Right renal cortex interstitium (tissue), 3 donors: ENCODE measurements at regions not wholly inside any gene's neighbourhood (a gene's known extent, or its start where the extent isn't known, plus 50 kb on each side); places are given as distances from the start of the nearest gene placed in this dataset.

ENCODE experiments used
- DNase-seq, 3 donors: peaks; one replicate each; pipeline ENCODE4 v3.0.0-alpha.2; 2013; ENCODE audit warnings: low read depth in 3 of 3, low spot score in 2 of 3

DNA sequence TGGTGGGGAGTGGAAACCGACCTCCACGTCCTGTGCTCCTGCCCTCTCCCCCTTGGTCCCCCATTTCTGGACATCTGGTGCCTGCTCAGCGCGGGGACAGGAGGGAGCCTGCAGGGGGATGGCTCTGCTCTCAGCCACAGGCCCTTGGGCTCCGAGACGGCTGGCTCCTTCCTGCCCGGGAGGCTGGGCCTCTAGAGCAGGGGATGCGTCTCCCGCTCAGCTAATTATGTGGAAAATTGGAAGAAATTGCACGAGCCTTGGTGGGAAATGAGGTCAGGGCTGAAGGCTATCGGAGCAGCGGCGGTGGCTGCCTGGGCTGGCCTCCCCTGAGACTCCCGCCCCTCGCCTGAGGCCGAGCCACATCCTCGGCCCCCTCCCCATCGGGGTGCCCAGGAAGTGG lies 154.6 kb upstream of the CIBAR2 start:
- DNase-seq: no peak

DNA sequence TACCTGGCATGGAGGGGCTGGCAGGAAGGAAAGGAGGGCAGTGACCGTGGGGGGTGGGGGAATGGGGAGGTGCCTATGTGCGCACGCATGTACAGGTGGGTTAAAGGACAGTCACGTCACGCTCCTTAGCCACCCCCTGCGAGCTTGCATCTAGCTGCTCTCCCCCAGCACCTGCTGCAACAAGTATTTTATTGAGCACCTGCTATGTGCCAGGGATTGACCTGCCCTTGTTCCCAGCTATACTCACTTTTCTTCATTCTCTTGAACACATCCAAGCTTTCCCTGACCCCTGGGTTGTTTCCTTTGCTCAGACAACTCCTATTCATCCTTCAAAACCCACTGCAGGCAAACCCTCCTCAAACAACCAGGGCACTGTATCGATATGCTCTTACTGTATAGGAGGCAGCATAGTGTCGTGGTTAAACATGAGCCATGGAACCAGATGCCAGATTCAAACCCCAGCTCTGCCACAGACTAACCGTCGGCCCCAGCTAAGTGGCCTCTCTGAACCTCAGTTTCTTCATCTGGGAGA lies 155.2 kb upstream of the CIBAR2 start:
- DNase-seq: no peak

DNA sequence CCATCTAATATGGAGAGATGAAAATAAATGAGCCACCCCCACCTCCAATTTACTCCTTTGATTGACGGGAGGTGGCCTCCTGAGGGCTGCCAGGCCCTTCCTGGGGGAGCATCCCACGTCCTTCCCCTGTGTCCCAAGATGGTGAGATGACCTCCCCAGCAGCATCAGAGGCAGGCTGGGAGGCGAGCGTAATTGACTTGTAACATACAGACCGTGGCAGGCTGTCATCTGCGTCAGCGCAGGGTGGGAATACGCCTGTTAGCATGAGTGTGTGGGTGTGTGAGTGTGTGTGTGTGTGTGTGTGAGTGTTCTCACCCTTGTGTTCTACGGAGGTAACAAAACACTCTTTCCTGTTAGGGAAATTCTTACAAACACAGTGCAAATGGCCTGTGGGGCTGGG lies 156.9 kb upstream of the CIBAR2 start:
- DNase-seq: no peak

DNA sequence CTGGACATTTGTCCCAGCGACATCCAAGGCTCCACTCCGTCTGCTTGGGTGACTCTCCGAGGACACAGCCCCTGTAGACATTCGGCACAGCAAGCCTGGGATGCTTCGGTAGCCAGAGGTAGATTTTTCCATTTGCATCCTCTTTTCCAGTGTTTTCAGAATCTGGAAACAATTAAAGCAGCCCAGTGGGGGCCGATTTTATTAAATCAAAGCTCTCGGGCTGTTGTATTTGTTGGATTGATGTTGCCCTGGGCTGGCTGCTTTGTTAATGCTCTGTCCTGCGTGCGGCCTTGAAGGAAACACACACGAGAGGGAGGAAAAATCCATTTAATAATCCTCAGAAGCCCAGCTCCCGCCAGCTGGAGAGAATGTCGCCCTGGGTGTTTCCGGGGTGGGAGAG lies 158.1 kb upstream of the CIBAR2 start:
- no peak for DNase-seq

DNA sequence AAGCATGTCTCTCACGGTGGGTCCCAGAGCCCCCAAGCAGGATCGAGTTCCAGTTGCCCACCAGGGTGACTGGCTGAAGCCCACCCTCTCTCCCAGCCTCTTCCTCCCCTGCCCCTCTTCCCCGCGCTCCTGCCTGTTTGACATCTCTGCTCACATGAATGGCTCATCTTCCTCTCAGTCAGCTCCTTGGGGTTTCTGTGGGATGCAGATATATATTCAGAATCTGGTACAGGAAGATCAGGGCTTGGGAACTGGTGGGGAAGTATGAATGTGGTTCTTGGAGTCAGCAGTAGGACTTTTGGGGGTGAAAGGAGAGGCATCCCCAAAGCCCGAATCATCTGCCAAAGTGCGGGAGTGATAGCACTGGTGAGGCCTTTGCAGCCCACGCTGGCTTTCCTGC lies 158.9 kb upstream of the CIBAR2 start:
- DNase-seq: no peak

DNA sequence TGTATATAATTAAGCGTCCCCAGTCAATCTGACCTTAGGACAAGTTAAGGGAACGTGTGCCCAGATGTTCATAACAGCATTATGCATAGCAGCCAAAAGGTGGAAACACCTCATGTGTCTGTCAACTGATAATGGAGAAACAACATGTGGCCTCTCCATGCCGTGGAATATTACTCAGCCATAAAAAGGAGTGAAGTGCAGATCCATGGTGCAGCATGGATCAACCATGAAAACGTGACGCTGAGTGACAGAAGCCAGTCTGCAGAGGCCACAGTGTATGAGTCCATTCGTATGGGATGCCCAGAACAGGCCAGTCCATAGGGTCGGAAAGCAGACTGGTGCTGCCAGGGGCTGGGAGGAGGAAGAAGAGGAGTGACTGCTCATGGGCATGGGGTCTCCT lies 161.0 kb upstream of the CIBAR2 start:
- no peak for DNase-seq

DNA sequence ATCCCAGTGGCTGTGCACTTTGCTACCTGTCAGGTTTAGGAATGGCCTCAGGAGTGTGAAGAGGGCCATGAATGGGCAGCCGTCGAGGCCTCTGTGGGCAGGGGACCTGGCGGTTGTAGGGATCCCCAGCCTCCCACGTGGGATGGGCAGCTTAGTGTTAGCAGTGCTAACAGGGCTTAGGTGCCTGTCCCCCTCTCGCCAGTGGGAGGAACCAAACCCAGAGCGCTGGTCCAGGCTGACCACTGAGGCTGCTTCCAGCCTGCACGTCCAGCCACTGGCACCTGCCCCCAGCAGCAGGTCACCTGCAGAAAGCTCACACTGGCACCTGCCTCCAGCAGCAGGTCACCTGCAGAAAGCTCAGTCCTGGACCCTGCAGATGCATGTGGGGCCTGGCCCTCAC lies 162.2 kb upstream of the CIBAR2 start:
- DNase-seq: no peak

DNA sequence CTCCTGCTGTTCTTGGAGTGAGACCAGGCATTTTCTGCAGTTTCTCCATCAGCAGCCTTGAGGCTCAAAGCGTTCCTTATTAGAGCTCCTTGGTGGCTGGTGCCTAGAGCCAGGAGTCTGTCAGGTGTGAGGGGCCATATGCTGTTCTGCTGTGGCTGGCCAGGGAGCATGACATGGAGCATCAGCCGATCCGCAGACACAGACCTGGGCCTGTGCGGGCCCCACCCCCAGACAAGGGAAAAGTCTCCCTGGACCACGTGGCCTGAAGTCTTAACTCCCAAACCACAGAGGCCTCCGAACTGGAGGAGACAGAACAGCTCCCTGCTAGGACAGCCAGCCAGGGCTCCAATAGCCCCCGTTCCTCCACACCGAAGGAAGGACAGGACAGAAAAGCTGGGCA lies 162.7 kb upstream of the CIBAR2 start:
- DNase-seq: no peak

DNA sequence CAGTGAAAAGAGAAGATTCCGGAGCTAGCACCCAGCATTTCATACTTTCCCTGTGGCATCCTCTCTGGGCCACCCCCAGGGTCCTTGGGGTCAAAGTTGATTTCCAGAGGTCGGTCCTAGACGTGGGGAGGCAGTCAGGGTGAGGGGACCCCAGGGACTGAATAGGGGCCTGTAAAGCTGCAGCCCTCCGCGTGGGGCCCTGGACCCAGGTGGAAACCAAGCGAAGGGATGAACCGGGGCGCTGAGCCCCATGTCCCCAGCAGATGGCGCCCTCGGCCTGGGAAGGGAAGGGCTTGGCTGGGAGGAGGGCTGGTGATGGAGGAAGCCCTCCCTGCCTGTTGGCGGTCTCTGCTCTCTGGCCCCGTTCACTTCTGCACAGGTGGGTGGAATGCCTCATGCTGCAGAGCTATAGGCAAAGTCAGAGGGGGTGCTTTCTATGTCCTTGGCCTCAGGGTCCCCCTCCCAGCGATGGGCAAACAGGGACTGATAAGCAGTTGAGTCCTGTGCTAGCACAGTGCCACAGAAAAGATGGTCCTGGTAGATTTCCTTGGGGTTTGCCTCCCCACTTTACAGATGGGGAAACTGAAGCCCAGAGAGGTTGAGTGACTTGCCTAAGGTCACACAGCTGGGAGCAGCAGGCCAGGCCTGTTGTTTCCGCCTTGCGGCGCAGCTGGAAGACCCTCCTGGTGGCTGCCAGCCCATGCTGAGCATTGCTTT lies 163.4 kb upstream of the CIBAR2 start:
- DNase-seq: no peak

DNA sequence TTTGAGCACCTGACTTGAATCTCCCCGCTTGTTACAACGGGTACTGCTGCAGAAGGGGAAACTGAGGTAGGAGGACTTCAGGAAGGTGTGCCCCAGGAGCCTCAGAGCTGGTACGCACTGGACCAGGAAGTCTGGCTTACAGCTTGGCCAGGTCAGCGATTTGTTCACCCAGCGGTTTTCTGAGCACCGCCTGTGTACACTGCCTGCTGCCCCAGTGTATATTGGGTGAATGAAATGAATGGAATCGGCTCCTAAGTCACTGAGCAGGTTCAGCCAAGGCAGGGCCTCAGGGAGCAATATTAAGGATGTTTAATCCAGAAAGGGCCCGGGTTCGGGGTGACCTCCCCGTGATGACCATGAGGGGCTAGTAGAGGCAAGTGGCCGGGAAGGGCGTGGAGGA lies 164.0 kb upstream of the CIBAR2 start:
- DNase-seq: no peak

DNA sequence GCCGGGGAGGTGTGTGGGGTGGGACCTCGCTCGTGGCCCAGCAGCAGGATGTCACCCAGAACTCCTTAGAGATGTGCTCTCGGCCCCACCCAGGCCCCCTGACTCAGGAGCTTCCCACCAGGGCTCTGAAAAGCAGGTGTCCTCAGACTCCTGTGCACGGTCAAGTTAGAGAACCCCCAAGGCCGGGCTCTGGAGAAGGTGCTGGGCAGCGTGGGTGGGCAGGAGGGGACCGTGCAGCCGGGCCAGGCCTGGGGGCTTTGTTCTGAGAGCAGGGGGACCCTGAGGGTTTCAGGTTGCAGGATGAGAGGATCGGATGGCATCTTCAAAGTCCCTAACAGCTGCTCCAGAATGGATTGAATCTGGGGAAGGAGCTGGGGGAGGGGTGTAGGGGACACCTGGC lies 164.4 kb upstream of the CIBAR2 start:
- DNase-seq: no peak

DNA sequence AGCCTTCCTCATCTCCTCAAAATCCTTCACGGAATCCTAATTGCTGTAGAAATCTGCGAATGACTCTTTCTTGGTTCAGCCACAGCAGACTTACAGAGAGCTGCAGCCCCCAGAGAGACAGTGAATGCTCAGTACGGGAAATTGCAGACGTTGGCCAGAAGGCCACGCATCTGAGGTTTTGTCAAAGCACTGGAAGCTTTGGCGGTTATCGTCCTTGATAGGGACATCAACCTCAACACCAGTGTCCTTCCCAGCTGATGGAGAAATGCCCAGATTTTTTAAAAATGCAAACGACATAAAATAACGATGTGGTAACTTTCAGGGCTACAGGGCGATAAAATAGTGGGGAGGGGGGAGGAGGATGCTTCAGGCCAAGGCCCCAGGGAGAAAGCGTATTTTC lies 166.6 kb upstream of the CIBAR2 start:
- DNase-seq: no peak

DNA sequence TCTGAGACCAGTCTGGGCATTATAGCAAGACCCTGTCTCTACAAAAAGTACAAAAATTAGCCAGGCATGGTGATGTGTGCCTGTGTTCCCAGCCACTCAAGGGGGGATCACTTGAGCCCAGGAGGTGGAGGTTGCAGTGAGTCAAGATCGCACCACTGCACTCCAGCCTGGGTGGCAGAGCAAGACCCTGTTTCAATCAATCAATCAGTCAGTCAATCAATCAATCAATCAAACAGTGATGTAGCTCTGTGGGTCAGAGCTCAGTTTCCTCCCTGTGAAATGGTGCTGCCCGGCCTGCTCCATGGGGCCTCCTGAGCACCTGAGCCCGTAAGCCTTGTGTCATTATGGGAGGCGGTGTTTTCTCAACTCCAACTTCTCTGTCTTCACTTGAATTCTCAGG lies 167.1 kb upstream of the CIBAR2 start:
- no peak for DNase-seq

DNA sequence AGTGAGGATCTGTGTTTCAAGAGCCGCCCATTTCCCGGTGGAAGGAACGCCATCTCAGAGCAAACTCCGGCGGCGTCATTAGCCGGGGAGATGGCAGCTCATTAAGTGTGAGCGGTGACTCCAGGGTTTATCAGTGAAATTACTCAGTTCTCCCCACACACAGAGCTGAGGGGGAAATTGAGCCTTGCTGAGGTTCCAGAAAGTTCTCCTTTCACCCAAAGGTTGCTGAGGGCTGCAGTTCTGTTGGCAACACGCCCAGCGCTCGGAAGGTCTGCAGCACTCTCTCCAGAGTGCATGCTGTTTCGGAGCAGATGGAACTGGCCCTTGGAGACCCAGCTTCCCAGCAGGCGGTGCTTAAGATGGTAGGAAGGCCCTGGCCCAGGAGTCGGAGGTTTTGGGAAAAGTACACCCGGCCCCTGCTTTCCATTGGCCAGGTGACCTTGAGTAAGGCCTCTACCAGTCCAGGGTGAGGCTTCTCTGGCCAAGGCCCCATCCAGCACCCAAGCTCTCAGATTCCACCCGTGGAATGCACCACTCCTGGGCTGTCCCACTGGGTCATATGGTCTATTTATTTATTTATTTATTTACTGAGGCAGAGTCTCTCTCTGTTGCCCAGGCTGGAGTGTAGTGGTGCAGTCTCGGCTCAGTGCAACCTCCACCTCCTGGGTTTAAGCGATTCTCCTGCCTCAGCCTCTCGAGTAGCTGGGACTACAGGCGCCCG lies 167.7 kb upstream of the CIBAR2 start:
- DNase-seq: no peak

DNA sequence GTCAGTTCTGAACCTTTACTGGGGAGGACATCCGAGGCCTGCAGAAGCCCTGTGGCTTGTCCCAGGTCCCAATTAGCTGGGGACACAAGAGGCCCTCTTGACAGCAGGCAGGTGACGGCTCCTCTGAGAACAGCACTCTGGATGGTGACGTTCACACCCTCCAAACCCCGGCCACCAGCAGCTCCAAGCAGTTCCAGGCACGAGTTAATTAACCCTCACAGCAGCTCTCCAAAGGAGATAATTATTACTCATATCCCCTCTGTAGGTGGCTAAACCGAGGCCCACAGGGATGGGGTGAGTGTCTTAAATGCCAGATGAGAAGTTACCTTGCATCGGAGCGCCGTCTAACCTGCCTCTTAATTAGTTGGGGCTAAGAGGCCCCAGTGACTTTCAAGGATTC lies 168.9 kb upstream of the CIBAR2 start:
- DNase-seq: no peak

DNA sequence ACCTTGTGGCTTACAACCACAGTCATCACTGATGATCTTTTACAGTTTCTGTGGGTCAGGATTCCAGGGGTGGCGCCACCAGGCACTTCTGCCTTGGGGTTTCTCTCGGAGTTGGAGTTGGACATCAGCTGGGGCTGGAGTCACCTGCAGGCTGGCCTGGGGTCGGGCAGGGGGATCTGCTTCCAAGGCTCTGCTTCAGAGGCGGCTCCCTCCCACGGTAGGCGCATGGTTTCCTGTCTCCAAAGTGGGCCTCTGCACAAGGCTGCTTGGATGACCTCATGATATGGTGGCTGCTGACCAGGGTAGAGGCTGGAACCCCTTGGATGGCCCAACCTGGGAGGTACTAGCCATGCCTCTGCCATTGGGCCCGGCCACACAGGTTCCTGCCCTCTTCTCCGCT lies 170.6 kb upstream of the CIBAR2 start:
- no peak for DNase-seq

DNA sequence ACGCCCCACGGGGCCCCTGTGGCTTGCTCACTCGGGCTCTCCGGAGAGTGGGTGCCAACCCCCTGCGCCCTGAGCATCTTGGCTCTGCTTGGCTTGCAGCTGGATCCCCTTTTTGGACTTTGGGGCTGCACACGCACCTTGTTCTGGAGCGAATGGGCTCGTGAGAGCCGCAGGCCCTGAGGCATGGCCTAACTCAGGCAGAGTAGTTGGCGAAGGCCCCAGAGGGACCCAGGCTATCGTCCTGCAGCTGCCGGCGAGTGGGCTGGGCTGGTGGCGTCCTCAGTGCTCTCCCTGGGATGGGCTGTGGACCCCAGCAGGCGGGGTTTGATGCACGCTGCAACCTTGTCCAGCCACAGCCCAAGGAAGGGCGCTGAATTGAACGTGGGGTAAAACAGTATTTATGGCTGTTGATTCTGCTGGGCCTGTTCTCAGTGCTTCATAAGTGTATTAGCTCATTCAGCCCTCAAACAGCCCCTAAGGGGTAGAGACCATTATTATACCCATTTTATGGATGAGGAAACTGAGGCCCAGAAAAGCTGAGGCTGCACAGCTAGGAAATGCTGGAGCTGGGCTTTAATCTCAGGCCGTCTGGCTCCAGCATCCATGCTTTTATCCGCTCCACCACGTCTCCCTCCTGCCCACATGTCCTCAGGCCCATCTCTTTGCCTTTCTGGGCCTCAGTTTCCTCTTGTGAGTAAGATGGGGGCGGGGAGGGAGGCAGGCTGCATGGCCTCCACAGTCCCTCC lies 171.2 kb upstream of the CIBAR2 start:
- DNase-seq: no peak

DNA sequence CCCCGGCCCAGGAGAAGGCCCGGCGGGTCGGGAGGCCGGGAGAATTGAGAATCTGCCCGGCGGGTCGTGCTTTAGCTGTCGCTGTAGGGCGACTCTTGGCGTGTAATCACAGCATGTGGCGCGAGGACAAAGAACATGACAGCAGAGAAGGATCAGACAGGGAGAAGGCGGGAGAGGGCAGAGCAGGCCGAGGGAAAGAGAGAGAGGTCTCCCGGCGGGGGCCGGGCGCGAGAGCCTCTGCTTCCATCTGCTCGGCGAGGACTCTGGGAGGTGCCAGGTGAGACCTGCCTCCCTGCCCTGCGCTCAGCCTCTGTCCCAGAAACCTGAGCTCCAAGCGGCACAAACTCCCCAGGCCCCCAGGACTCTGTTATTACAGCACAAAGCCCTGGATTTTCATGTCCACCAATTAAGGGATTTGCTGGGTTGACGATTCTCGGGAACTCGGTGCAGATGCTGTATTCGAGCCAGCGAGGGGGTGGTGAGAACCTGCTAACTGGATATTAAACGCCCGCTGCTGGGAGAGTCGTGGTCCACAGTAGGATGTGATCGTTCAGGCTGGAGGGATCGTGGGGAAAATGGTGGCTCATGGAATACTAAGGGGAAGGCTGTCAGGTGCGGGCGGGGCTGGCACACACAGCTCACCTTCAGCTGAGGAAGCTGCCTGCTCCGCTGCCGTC lies 172.0 kb upstream of the CIBAR2 start:
- no peak for DNase-seq

DNA sequence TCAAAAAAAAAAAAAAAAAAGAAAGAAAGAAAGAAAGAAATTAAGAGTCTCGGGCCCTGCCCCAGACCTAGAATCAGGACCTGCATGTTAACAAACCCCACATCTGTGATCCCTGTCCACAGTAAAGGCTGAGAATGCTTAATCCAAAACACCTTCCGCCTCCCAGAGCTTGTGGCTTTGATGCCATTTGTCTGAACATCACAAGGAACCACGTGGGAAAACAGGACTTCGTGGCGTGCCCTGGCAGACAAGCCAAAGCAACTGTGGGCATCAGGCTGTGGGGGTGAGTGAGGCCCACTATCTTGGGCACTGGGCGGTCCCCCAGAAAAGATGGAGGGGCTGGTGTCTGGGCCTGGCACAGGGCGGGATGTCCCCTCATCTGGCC lies 173.4 kb upstream of the CIBAR2 start:
- DNase-seq: no peak

DNA sequence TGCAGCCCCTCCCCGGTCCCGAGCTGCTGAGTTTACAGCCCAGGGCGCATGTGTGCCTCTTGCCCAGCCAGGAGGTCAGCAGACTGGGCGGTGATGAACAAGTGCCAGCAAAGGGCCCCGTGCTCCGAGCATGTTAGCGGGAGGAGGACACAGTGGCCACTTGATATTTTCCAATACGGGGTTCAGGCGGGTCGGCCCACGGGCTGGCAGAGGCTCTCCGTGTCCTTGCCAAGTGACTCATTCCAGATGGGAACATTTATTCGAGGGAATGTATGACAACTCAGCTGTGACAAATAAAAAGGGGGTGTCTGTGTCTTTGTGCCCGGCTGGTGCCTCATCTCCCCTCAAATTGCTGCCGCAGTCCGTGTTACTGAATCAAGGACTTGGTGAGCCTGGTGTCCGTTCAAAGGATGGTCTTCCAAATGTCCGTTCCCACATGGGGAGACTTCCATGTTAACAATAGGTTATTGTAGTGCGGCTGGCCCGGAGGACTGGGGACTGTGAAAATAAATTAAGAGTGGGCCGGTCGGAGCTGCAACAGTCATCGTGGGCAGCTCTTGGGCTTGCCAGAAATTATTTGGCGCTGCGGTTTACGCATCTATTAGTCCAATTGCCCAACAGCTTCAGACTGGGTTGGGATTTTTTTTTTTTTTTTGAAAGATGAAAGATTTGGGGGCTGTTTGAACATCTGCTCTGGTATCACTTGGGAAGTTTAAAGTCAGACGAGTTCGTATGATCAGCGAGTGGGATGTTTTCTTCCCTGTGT lies 174.0 kb upstream of the CIBAR2 start:
- DNase-seq: no peak
